CD14-positive monocyte (primary cell): ENCODE measurements at regions not wholly inside any gene's neighbourhood (a gene's known extent, or its start where the extent isn't known, plus 50 kb on each side); places are given as distances from the start of the nearest gene placed in this dataset.

Experiments used
- DNase-seq, 3 donors: peaks; one replicate each; pipeline ENCODE4 v3.0.0-alpha.2; 2011 to 2022
- H2AFZ ChIP-seq: 2 replicates; pipeline ENCODE4 v1.6.0; 2012; ENCODE audit warnings: mild to moderate bottlenecking, low read depth, low read length, inconsistent platforms; ENCODE audit not compliant: insufficient read depth, poor library complexity, severe bottlenecking
- H3K27ac ChIP-seq, 2 donors: 1 replicate in 1 of 2; 2 replicates in 1 of 2; pipeline ENCODE4 v1.5.1; 2012 to 2013; ENCODE audit warnings: low read length in 2 of 2, control low read depth in 1 of 2, inconsistent platforms in 1 of 2, low read depth in 1 of 2, mild to moderate bottlenecking in 1 of 2
- H3K27me3 ChIP-seq, 2 donors: one replicate each; pipeline versions ENCODE4 v1.6.0 to v1.6.1; 2011 to 2013; ENCODE audit warnings: low read length in 2 of 2; ENCODE audit not compliant: control insufficient read depth in 2 of 2, insufficient read depth in 2 of 2
- H3K36me3 ChIP-seq, 2 donors: replicated peaks in 1 of 2; 1 replicate in 1 of 2; 2 replicates in 1 of 2; pipeline versions ENCODE4 v1.5.1 to v1.6.1; 2012 to 2013; ENCODE audit warnings: low read length in 2 of 2, control low read depth in 1 of 2, inconsistent platforms in 1 of 2, mild to moderate bottlenecking in 1 of 2; ENCODE audit not compliant: insufficient read depth in 2 of 2, control insufficient read depth in 1 of 2
- H3K4me1 ChIP-seq, 2 donors: 1 replicate in 1 of 2; 2 replicates in 1 of 2; pipeline versions ENCODE4 v1.5.1 to v1.6.1; 2012 to 2013; ENCODE audit warnings: low read length in 2 of 2, control low read depth in 1 of 2, inconsistent platforms in 1 of 2, mild to moderate bottlenecking in 1 of 2, moderate library complexity in 1 of 2; ENCODE audit not compliant: insufficient read depth in 2 of 2, control insufficient read depth in 1 of 2
- H3K4me2 ChIP-seq: replicated peaks from 2 replicates; pipeline ENCODE3; 2012; ENCODE audit warnings: low read length, moderate library complexity, mild to moderate bottlenecking; ENCODE audit not compliant: poor library complexity, severe bottlenecking; ENCODE audit errors: extremely low read depth
- H3K4me3 ChIP-seq, 3 experiments: fragments of 200-600 bp in 1 of 3; sonication (generic) in 1 of 3; replicated peaks in 1 of 3; 1 replicate in 2 of 3; 2 replicates in 1 of 3; pipeline ENCODE4 v1.5.1; 2011 to 2013; ENCODE audit warnings: low read length in 3 of 3, mild to moderate bottlenecking in 3 of 3, control low read depth in 2 of 3, low read depth in 2 of 3, inconsistent platforms in 1 of 3, moderate library complexity in 1 of 3
- H3K79me2 ChIP-seq: 2 replicates; pipeline ENCODE4 v1.6.0; 2012; ENCODE audit warnings: mild to moderate bottlenecking, control low read depth, inconsistent platforms, low read length, moderate library complexity; ENCODE audit not compliant: insufficient read depth
- H3K9ac ChIP-seq: 2 replicates; pipeline ENCODE4 v1.6.0; 2017; ENCODE audit warnings: low read length, mild to moderate bottlenecking; ENCODE audit not compliant: insufficient read depth, poor library complexity, severe bottlenecking
- H3K9me3 ChIP-seq, 2 donors: replicated peaks in 1 of 2; 1 replicate in 1 of 2; 2 replicates in 1 of 2; pipeline versions ENCODE4 v1.5.1 to v1.6.1; 2012 to 2013; ENCODE audit warnings: low read length in 2 of 2, control low read depth in 1 of 2; ENCODE audit not compliant: control insufficient read depth in 1 of 2, insufficient read depth in 1 of 2
- H4K20me1 ChIP-seq: 2 replicates; pipeline ENCODE4 v1.6.0; 2012; ENCODE audit warnings: mild to moderate bottlenecking, low read length, control low read depth, moderate library complexity; ENCODE audit not compliant: insufficient read depth
- H3K27ac Mint-ChIP-seq, 7 donors: one replicate each; pipeline ENCODE4 v1.8.0; 2020; ENCODE audit warnings: mild to moderate bottlenecking in 7 of 7, mixed read lengths in 7 of 7, moderate library complexity in 6 of 7, inconsistent platforms in 2 of 7
- H3K27me3 Mint-ChIP-seq, 3 donors: one replicate each; pipeline ENCODE4 v1.8.0; 2021 to 2022; ENCODE audit warnings: low read depth in 3 of 3, mild to moderate bottlenecking in 3 of 3, mixed read lengths in 3 of 3, moderate library complexity in 3 of 3, inconsistent platforms in 1 of 3
- H3K36me3 Mint-ChIP-seq, 2 donors: one replicate each; pipeline ENCODE4 v1.8.0; 2020; ENCODE audit warnings: mixed read lengths in 2 of 2, inconsistent platforms in 1 of 2, mild to moderate bottlenecking in 1 of 2
- H3K4me1 Mint-ChIP-seq: one replicate; pipeline ENCODE4 v1.8.0; 2020; ENCODE audit warnings: mild to moderate bottlenecking, mixed read lengths
- H3K4me3 Mint-ChIP-seq, 2 donors: one replicate each; pipeline ENCODE4 v1.8.0; 2020; ENCODE audit warnings: mild to moderate bottlenecking in 2 of 2, mixed read lengths in 2 of 2, moderate library complexity in 1 of 2
- H3K9me3 Mint-ChIP-seq, 7 donors: one replicate each; pipeline ENCODE4 v1.8.0; 2020 to 2022; ENCODE audit warnings: mixed read lengths in 7 of 7, mild to moderate bottlenecking in 6 of 7, moderate library complexity in 6 of 7, inconsistent platforms in 2 of 7
- CTCF ChIP-seq: fragments of 200-600 bp; IDR thresholded peaks from one replicate; pipeline ENCODE4 v1.8.0; 2022; ENCODE audit warnings: antibody characterized with exemption, mild to moderate bottlenecking
- WGBS: methylation state at CpG from one replicate; pipeline ENCODE4 v1.1.5; 2013; ENCODE audit warnings: missing lambda C conversion rate; ENCODE audit not compliant: insufficient coverage; 5-methylcytosine and 5-hydroxymethylcytosine counted together
- intact Hi-C, 2 donors: fragments of 100-400 bp; cut with micrococcal nuclease; formaldehyde crosslinking; loops; one replicate each; pipeline versions ENCODE4 v1.15.0 to v1.15.1; 2023

GRCh38 chr13:91236182-91236581 is 111.3 kb upstream of the MIR17HG start:
- intact Hi-C loops: no loop called here
- Histone ChIP-seq H3K79me2 (no peaks in the 10 kb centered on the region), H3K4me1 (peaks cover 0 to 3% of the 10 kb centered on the region in 2 donors), H3K27ac (no peak overlapping the region), H3K9ac (no peak overlapping the region), H3K36me3 (no peaks in the 10 kb centered on the region), H2AFZ (no peak overlapping the region), H3K9me3 (peaks cover 0 to 4% of the 10 kb centered on the region in 2 donors), H4K20me1 (no peaks in the 10 kb centered on the region), H3K4me2 (no peak overlapping the region), H3K27me3 (no peaks in the 10 kb centered on the region), H3K4me3 (no peak overlapping the region)
- Mint-ChIP-seq H3K4me1 (peaks cover 8% of the 10 kb centered on the region), H3K27me3 (no peaks in the 10 kb centered on the region), H3K4me3 (no peak overlapping the region), H3K36me3 (no peaks in the 10 kb centered on the region), H3K27ac (no peak overlapping the region), H3K9me3 (peaks cover 0 to 2% (median 0%) of the 10 kb centered on the region in 7 donors)
- WGBS: 97% methylated on average over 3 of the region's 3 CpGs
- no peak for DNase-seq
- no peak for TF ChIP-seq CTCF

GRCh38 chr13:91236921-91237320 is 110.6 kb upstream of the MIR17HG start:
- no CpG with 5 or more reads among the region's 3 CpGs for WGBS
- H3K4me3 Mint-ChIP-seq: no peak overlapping the region

More at GRCh38 chr13:91236921-91237320, 110.6 kb upstream of the MIR17HG start:
- no peak overlapping the region for H3K27ac ChIP-seq
- no peaks in the 10 kb centered on the region for H3K36me3 ChIP-seq
- peaks cover 0 to 3% of the 10 kb centered on the region in 2 donors for H3K4me1 ChIP-seq
- intact Hi-C loops: no loop called here
- TF ChIP-seq CTCF: no peak
- no peak overlapping the region for H3K4me3 ChIP-seq
- DNase-seq: no peak
- H3K4me2 ChIP-seq: no peak overlapping the region
- peaks cover 0 to 4% of the 10 kb centered on the region in 2 donors for H3K9me3 ChIP-seq
- no peaks in the 10 kb centered on the region for H4K20me1 ChIP-seq
- no peaks in the 10 kb centered on the region for H3K79me2 ChIP-seq
- H3K9me3 Mint-ChIP-seq: peaks cover 0 to 2% (median 0%) of the 10 kb centered on the region in 7 donors
- H3K4me1 Mint-ChIP-seq: peaks cover 8% of the 10 kb centered on the region
- H3K9ac ChIP-seq: no peak overlapping the region
- no peaks in the 10 kb centered on the region for H3K27me3 ChIP-seq
- no peaks in the 10 kb centered on the region for H3K36me3 Mint-ChIP-seq
- no peak overlapping the region for H2AFZ ChIP-seq
- H3K27ac Mint-ChIP-seq: no peak overlapping the region
- no peaks in the 10 kb centered on the region for H3K27me3 Mint-ChIP-seq
